Stimulated activated CD4-positive, alpha-beta T cell treated with anti-CD3 and anti-CD28 coated beads, Interleukin-2, amount 100 ng/mL, for 24 hours (primary cell): ENCODE measurements at regions not wholly inside any gene's neighbourhood (a gene's known extent, or its start where the extent isn't known, plus 50 kb on each side); places are given as distances from the start of the nearest gene placed in this dataset.
"Not testable (repeated sequence)": the region's sequence is repeated elsewhere in the genome, so short reads cannot be mapped to it uniquely, and the experiment has no call there.

Experiments used
- DNase-seq, 2 donors: peaks; one replicate each; pipeline ENCODE4 v3.0.0-alpha.2; 2020

DNA sequence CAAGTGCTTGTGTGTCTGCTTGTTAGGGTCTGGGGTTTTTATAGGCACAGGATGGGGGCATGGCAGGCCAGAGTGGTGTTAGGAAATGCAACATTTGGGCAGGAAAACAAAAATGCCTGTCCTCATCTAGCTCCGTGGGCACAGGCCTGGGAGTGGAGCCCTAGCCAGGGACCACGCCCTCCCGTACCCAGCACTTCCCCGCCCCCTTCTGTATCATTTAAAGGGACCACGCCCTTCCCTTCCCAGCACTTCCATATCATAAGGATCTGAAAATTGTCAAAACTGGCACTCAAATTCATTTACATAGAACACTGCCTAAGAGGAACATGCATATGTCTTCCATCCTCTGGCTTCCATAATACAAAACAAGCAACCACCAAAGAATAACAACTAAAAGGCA is 185.8 kb downstream of the B3GLCT start:
- DNase-seq, result no peak

DNA sequence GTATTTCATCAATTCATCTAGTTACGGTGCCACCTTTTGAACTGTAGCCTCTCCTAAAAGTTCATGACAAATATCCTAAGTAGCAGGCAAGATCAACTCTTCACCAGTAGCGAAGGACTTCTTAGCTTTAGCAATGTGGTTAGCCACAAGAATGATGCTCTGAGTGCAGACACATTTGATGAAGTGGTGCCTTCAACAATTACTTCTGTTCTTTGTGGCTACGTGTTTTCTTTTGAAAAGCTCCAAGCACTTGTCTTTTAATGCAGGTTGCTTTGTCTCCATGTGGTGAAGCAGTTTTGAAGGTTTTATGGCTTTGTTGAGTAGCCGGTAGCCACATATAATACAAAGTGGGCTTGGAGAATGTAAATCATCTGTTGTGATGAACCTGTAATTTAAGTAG is 194.7 kb downstream of the B3GLCT start:
- DNase-seq, result no peak

DNA sequence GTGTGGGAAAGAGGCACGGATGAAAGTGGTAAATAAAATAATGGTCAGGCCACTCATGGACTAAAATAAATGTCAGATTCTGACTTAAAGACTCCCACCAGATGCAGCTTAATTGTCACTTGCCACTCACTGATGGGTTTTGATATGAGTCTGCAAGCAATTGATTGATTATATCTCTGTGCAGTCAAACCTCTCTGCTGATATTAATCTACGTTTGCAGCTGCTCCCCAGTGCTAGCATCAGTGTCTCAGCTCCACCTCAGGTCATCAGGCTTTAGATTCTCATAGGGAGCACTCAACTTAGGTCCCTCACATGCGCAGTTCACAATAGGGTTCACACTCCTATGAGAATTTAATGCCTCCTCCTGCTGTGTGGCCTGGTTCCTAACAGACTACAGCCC is 195.3 kb downstream of the B3GLCT start:
- no peak for DNase-seq

DNA sequence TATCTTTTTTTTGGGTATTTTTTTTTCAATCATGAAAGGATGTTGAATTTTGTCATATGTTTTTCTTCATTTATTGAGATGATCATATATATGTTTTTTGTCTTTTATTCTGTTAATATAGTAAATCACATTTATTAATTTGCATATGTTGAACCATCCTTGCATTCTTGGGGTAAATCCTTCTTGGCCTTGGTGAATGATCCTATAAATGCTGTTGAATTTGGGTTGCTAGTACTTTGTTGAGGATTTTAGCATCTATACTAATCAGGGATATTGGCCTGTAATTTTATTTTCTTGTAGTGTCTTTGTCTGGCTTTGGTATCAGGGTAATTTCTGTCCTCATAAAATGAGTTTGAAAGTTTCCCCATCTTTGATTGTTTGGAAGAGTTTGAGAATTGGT is 199.9 kb downstream of the B3GLCT start:
- DNase-seq, result no peak

DNA sequence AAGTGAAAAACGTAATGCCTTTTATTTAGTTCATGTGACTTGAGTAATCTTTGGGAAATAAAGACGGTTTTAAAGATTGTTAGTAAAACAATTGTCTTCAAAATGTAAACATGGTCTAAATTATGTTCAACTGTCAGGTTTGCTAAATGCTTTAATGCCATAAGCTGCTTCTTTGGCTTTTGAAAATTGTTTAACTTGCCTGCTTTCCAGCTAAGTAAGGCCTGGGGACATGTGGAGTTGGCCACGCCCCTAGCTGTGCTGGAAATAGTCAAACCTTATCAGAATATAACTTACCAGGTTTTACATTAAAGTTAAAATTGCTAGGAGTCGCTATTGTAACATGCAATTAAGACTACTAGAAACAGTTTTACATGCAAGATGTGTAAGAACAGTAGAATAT is 203.9 kb downstream of the B3GLCT start:
- DNase-seq, result not testable (repeated sequence)

DNA sequence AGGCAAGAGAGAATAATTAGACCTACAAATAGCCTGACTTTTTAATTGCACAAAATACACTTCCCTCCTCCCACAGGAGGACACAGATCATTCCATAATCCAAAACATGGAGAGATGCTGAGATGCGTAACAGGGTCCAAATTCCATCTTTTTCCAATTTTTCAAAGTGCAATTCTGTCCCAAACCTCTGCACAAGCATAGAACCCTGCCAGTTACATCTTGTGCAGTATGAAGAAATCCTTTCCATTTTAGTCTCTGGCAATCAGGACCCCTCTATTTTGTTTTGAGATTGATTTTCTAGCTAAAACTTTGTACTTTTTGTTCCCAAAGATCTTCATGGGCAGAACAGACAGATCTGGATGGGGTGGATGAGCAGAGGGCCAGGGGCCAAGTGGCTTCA is 209.2 kb downstream of the B3GLCT start:
- DNase-seq, result no peak

DNA sequence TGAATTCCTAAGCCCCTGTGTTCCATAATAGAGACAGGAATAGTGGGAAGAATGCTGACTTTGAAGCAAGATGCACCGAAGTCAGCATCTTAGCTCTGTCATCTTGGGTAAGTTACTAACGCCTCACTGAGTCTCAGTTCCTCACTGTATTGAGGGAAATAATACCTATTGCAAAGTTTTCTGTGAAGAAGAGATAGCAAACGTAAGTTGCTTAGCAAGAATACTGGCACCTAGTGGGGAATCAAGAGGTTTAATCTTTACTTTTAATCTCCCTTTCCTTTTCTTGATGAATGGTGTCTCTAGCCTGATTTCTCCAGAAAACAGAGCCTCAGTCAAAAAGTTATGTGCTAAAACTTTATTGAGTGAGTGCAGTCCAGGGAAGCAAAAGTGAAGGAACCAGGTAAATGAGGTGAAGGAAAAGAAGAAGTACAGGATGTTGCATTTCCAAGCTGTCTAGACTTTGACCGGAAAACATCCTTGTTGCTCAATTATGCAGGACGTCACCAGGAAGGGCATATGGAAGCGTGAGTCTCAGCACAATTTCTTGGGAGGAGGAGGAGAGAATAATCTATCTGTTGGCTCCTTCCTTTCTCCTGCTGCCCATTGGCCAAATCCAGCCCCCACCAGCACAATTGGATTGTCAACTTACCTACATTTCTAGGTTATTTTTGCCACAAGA is 210.0 kb downstream of the B3GLCT start:
- DNase-seq, result no peak

DNA sequence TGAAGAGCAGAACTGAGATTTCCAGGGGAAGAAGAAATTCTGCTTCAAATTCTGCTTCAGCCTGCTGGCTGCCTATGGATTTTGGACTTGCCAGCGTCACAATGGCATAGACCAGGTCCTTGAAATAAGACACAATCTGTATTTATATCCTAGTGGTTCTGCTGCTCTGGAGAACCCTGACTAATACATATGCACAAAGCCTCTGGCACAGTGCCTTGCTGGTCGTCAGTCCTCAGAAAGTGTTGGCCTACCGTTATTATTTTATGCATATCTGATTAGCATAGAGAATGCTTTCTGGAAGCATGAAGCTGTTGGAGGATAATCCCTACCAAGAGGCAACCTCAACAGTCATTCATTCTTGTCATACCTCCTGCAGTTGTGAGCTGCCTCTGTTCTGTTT is 213.7 kb downstream of the B3GLCT start:
- no peak for DNase-seq

DNA sequence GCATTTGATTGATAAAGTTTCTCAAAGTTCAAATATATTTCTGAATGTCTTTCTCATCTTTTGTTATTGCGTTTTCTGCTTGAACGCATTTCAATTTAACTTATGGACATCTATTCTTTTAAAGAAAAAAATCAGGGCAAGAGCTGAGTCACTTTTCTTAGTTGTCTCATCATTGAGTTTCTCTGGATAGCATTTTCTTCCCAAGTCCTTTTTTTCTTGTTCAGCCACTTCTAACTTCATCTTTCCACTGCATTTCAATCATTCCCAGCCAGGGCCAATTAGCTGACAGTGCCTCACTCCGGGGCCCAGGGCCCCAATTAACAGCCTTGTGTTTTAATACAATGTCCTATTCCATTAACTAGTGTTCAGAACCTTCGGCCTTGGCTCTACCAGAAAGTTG is 216.3 kb downstream of the B3GLCT start:
- DNase-seq, result no peak

DNA sequence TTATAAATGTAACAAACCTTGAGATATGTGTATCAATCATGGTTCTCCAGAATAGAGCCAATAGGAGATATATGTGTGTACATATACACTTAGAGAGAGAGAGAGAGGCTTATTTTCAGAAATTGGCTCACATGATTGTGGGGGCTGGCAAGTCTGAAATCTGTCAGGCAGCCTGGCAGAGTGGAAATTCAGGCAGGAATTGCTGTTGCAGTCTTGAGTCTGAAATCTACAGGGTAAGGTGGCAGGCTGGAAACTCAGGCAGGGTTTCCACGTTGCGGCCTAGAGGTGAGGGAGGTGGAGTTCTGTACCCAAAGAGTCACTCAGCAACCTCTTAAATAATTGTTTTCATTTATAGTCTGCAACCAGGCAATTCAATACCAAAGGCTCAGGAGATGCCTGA is 218.4 kb downstream of the B3GLCT start:
- no peak for DNase-seq

DNA sequence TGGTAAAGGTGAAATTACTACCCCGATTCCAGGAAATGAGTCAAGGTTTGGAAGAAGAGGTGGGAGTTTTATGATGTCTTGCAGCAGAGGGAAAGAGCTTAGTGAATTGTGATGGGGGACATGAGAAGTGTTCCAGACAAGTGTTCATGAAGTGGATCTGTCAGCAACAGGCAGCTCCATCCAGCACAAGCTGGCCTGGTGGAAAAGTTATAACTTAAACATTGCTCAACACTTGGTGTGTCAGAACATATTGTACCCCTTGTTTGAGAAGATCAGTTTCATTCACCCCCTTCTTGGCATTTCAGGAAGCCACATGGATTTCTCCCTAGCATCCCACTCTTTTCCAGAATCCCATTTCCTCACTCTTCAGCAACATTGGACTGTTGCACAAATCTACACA is 222.0 kb downstream of the B3GLCT start:
- DNase-seq, result no peak

DNA sequence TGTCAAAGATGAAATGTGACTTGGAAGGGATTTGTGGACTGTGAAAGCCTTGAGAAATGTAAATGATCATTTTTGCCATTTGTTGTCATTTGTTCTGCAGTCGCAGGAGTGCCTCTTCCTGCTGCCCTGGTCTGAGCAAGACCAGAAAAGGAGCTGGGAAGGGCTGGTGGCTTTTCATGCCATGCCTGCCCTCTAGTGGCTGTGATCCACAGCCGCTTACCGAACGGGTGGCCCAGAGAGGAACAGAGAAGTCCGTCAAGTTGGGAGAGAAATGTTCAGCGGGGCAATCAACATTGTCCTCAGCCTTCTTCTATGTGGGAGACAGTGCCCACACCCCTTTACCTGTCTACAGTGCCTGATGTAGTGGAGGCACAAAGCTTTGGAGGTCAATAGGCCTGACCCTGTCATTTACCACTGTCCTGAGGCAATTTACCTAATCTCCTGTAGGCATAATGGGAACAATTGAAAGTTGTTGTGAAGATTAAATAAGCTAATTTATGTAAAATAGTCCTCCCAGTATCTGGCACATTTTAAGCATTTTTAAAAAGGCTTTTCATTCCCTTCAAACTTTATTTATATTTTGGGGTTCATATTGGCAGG is 224.5 kb downstream of the B3GLCT start:
- peak; percentile 52 to 66 for DNase-seq

DNA sequence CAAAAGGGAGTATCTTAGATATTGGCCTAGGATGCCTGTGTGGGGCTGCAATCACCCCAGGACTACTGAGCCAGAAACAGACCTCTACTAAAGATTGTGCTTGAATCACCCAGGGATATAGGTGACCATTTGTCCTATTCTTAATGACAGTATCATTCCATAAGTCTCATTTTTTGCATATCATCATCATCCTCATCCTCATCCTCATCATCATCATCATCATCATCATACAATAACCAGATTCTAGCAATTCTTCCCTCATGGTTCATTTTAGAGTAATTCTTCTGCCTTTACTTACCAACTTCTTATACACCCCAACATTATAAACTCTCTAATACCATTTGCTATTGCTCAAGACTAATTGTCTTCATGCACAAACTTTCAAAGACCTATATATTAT is 226.6 kb downstream of the B3GLCT start:
- DNase-seq, result no peak

DNA sequence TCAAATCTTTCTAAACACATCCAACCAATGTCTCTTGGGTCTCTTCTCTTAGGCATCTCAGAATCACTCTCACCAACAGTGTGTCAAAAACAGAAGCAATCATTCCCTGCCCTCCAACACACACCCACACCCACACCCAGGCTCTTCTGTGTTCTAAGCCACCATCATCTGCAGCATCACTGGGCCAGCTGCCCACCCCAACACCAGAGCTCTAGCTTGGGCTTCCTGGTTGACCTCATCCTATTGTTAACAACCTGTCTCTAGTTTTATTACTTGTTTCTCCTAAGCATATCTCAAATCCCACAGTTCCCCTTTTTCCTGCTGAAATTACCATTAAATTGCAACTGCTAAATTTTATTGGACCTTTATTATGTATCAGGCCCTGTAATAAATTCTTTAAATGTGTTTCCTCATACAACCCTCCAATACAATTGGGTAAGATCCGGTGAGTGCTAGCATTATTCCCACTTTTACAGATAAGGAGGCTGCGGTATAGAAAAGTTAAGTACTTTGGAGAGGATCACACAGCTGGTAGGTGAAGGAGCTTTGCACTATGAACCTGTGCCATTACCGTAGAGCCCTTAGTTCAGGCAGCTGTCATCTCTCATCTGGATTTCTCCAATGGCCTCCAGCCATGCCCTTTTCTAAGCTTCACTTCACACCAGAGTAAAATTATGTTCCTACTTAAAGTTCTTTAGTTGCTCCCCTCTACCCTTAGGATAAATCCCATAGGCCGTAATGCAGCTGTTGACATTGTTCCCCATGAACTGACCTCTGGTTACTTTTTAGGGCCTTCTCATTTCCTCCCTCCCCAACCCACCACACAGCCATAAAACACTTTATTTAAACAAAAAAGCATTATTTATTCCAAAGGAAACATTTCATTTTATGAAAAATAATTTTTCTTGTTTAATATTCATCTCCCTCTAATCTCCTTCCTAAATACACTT is 227.7 kb downstream of the B3GLCT start:
- DNase-seq, result no peak

DNA sequence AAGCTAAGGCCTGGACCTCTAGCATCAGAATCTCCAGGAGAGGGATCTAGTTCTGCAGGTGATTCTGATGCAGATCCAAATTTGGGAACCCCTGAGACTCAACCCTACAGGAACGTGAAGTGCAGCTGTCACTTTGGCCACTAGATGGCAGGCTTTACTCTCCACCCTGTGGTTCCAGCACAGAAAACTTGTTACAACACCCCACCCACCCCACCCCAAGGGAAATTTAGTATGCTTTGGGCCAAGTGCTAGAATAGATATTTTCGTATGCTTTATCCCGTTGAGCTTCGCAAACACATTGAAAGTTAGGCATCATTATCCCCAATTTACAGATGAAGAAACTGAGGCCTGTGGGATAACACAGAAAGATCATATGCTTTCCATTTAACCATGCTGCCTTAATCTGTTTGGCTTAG is 232.0 kb downstream of the B3GLCT start:
- peak; percentile 51 to 65 for DNase-seq

DNA sequence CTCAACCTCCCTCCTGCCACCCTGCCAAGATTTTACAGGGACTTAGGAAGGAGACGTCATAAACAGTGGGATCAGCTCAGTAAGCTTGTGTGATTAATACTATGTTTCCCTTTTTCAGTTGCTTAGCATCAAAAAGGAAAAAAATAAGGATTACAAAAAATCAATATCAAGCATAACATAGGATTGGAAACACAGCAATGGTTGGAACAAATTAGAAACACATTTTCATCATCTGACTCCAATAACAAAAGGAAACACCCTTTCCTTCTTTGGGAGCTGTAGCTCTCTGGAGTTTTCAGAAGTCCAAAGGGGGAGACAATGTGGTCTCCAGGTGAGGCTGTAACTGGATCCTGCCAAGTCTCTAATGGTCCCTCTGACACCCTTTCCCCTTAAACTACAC is 233.4 kb downstream of the B3GLCT start:
- DNase-seq, result no peak

DNA sequence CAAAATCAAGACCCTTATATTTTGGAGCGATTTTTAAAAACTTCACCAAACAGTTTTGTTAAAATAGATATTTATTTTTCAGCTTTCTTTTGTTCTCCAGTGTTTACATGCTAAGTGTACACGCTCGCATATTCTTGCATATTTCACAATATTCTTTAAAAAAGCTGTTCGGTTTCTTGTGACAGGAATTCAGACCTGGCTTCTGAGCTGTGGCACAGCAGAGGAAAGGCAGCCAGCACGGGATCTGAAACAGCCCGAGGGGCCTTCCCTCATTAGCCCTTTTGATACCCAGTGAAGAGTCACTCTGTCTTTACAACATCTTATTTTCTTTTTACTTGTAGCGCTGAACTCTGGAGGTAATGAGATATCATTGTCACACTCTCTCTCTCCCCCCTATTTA is 234.0 kb downstream of the B3GLCT start:
- no peak for DNase-seq

DNA sequence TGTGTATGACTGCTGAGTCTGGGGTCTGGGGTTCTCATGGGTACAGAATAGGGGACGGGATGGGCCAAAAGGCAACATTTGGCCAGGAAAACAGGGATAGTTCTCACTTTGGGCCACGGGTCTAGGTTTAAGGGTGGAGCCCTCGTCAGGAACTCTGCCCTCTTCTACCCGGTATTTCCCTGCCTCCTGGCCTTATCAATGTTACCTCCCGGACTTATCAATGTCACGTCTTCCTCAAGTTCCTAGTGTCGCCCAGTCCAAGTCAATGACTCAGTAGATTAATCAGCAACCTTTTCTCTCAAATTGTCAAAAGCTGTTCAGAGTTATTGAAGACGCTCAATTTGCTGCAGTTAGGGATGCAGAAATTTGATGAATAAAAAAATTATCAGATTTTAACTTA is 234.8 kb downstream of the B3GLCT start:
- DNase-seq, result no peak

DNA sequence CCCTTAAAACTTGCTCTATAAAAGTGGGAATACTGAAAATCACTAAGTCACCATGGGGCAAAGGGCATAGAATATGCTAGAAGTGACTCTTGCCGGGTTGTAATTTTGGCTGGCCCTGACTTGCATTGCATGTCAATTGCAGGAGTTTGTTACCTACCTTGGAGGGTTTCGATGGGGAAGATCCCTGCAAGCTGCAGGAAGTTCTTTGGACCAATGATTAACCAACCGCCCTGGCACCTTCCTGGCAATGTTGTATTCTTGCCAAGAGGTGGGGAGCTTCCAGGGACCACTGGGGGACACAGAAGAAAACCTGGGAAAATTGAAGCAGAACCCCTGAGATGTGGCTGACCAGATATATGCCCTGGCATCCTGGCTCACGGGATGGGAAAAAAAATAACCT is 235.8 kb downstream of the B3GLCT start:
- no peak for DNase-seq

DNA sequence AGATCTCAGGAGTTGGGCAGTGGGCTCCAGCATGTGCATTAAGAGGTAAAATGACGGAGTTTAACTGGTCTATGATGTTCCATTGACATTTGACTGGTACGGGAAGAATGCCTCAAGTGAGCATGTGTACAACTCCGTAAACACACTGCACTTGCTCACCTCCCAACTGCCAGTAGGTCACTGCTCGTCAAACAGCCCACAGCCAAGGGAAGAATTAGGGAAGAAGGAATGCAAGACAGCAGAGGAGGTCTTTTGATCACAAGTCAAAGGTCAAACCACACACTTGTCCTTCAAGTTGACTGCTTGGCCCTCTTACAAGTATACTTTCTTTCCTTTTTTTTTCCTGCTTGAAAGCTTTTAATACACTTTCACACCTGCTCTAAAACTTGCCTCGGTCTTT is 236.7 kb downstream of the B3GLCT start:
- no peak for DNase-seq

DNA sequence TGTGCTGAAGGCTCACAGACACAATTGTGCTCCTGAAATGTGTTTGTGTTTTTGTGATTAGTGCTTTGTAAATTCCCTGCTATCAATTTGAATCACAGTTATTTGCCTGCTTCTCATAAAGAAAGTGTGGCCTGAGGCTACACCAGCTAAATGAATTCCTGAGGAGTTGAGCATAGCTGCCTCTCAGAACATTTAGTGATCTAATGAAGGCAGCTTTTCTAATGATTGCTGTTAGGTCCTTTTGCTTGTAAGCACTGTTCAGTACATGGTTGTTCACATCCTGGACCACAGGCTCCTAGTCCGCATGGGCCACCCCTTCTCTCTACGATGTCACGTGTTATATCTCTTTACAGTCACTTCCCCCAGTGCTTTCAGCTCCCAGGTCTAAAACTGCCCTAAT is 238.2 kb downstream of the B3GLCT start:
- no peak for DNase-seq

DNA sequence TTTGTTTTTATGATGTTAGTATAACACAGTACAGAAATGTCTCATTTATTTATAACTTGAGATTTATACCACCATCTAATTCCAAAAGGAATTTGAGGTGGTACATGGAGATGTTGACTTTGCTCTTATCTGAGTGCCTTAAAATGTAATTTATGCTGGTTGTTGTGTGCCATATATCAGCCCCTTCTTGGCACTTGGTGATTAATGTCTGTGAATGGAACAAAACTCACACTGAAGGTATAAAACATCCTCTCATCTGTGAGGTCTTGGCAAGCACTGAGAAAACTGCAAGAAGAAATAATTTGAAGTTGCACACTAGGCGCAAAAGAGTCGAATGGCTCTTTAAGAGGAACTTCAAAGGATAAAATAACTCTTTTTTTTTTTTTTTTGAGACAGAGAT is 240.4 kb downstream of the B3GLCT start:
- no peak for DNase-seq

DNA sequence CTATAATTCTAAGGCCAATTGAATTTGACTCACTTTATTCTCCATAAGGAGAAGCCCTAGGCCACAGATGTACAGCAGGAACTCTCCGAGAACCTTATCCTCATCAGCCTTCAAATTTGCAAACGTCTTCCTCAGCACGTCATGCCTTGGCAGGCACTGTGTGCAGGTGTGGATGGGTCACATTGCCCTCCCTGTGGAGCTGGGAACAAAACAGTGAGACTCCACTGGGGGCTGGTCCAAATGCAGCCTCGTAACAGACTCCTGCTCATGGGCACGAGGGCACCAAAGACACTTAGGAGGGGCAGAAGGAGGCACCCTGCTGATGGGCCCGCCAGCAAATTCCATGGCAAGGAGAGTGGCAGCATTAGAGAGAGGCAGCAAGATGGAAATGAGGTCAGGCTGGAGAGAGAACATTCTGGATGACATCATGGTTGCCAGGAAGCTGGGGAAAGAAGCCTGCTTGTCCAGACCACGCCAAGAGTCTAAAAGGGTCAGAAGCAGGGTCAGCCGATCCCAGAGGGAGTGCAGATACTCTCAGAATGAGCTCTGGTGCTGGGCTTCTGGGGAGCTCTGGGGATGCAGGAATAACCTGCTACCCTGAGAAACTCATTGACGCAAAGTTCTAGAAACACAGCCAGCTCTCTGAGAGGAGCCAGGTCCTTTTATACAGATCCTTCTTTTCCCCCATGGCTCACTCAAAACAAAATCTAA is 242.2 kb downstream of the B3GLCT start:
- no peak for DNase-seq
